Dermis microvascular lymphatic vessel endothelial cell (primary cell): ENCODE measurements at regions not wholly inside any gene's neighbourhood (a gene's known extent, or its start where the extent isn't known, plus 50 kb on each side); places are given as distances from the start of the nearest gene placed in this dataset.
A peak's percentile ranks its signal among the peaks of the same experiment; 100 is the strongest.
"Not testable (repeated sequence)": the region's sequence is repeated elsewhere in the genome, so short reads cannot be mapped to it uniquely, and the experiment has no call there.

Source experiments
- DNase-seq, 2 donors: peaks; one replicate each; pipeline versions ENCODE4 v3.0.0 to v3.0.0-alpha.2; 2010; ENCODE audit warnings: low read depth in 2 of 2

- no peak for DNase-seq
These were observed 157.8 kb upstream of the TRPC6 start for GRCh38 chr11:101741479-101742175.

GRCh38 chr11:101741061-101741460, 157.3 kb upstream of the TRPC6 start:
- no peak for DNase-seq

- no peak for DNase-seq
These were observed 154.6 kb upstream of the TRPC6 start for GRCh38 chr11:101738452-101738851.

GRCh38 chr11:101729406-101730078, 145.7 kb upstream of the TRPC6 start:
- no peak for DNase-seq

GRCh38 chr11:101727451-101727850, 143.6 kb upstream of the TRPC6 start:
- DNase-seq: no peak

- DNase-seq: peak in 1 of 2 donors; percentile 20
These were observed 143.2 kb upstream of the TRPC6 start for GRCh38 chr11:101726988-101727387.

- no peak for DNase-seq
These were observed 139.6 kb upstream of the TRPC6 start for GRCh38 chr11:101723371-101723770.

- DNase-seq: peak in 1 of 2 donors; percentile 19
These were observed 137.5 kb upstream of the TRPC6 start for GRCh38 chr11:101721270-101721669.

GRCh38 chr11:101718402-101718801, 134.6 kb upstream of the TRPC6 start:
- no peak for DNase-seq

GRCh38 chr11:101717619-101718018, 133.8 kb upstream of the TRPC6 start:
- DNase-seq: no peak

GRCh38 chr11:101715281-101715680, 131.5 kb upstream of the TRPC6 start:
- DNase-seq: no peak

- no peak for DNase-seq
These were observed 123.7 kb upstream of the TRPC6 start for GRCh38 chr11:101707477-101707876.

GRCh38 chr11:101706541-101706940, 122.7 kb upstream of the TRPC6 start:
- no peak for DNase-seq

- DNase-seq: no peak
These were observed 122.2 kb upstream of the TRPC6 start for GRCh38 chr11:101705972-101706371.

GRCh38 chr11:101694869-101695268, 111.1 kb upstream of the TRPC6 start:
- DNase-seq: not testable (repeated sequence)

GRCh38 chr11:101692980-101693379, 109.2 kb upstream of the TRPC6 start:
- DNase-seq: no peak

GRCh38 chr11:101686514-101686913, 102.7 kb upstream of the TRPC6 start:
- peak in 1 of 2 donors; percentile 3 for DNase-seq

GRCh38 chr11:101668236-101668635, 84.4 kb upstream of the TRPC6 start:
- no peak for DNase-seq

- DNase-seq: no peak
These were observed 83.1 kb upstream of the TRPC6 start for GRCh38 chr11:101666916-101667315.

- DNase-seq: no peak
These were observed 77.8 kb upstream of the TRPC6 start for GRCh38 chr11:101661559-101661958.
